Upper lobe of right lung (tissue), 1 donor: ENCODE measurements at regions not wholly inside any gene's neighbourhood (a gene's known extent, or its start where the extent isn't known, plus 50 kb on each side); places are given as distances from the start of the nearest gene placed in this dataset.
"Not testable (repeated sequence)": the region's sequence is repeated elsewhere in the genome, so short reads cannot be mapped to it uniquely, and the experiment has no call there.

Source experiments
- ATAC-seq: fragments of 200-7000 bp; cut with Tn5 transposase; one replicate; pipeline ENCODE4 v1.9.1; 2020; ENCODE audit warnings: mild to moderate bottlenecking, moderate library complexity
- DNase-seq: peaks from one replicate; pipeline ENCODE4 v3.0.0-alpha.2; 2020
- H3K27ac ChIP-seq: fragments of 200-600 bp; one replicate; pipeline ENCODE4 v1.8.0; 2022
- H3K27me3 ChIP-seq: fragments of 200-600 bp; one replicate; pipeline ENCODE4 v1.8.0; 2022; ENCODE audit warnings: mild to moderate bottlenecking
- H3K36me3 ChIP-seq: fragments of 200-600 bp; one replicate; pipeline ENCODE4 v1.8.0; 2022
- H3K4me1 ChIP-seq: fragments of 200-600 bp; one replicate; pipeline ENCODE4 v1.8.0; 2022
- H3K4me3 ChIP-seq: fragments of 200-600 bp; one replicate; pipeline ENCODE4 v1.8.0; 2022; ENCODE audit warnings: mild to moderate bottlenecking
- H3K9me3 ChIP-seq: fragments of 200-600 bp; one replicate; pipeline ENCODE4 v1.8.0; 2022
- CTCF ChIP-seq: fragments of 200-600 bp; IDR thresholded peaks from one replicate; pipeline ENCODE4 v1.8.0; 2022; ENCODE audit warnings: antibody characterized with exemption
- intact Hi-C: fragments of 100-400 bp; cut with DNase I; formaldehyde crosslinking; loops from one replicate; pipeline ENCODE4 v1.11.0; 2022
- donor health status: DM: no; HTN: yes; CAD: no; lungs with severe emphysema.

GRCh38 chr5:152650413-152650812, 245.3 kb upstream of the NMUR2 start:
- Histone ChIP-seq H3K27me3 (no peaks in the 10 kb centered on the region), H3K9me3 (no peaks in the 10 kb centered on the region), H3K4me3 (no peak overlapping the region), H3K27ac (no peak overlapping the region), H3K4me1 (no peaks in the 10 kb centered on the region), H3K36me3 (no peaks in the 10 kb centered on the region)
- ATAC-seq: no peak
- TF ChIP-seq CTCF: no peak
- intact Hi-C loops: no loop called here
- no peak for DNase-seq

- H3K9me3 ChIP-seq, H3K27me3 ChIP-seq, H3K4me1 ChIP-seq, DNase-seq, ATAC-seq, H3K4me3 ChIP-seq, intact Hi-C loops, H3K27ac ChIP-seq, H3K36me3 ChIP-seq: not testable (repeated sequence)
These were observed 254.4 kb upstream of the NMUR2 start for GRCh38 chr5:152659470-152659869.

- ATAC-seq (no peak), DNase-seq (no peak)
- H3K4me3 ChIP-seq: no peak overlapping the region
- no peaks in the 10 kb centered on the region for H3K36me3 ChIP-seq
- intact Hi-C loops: no loop called here
- no peaks in the 10 kb centered on the region for H3K4me1 ChIP-seq
- H3K9me3 ChIP-seq: no peaks in the 10 kb centered on the region
- no peaks in the 10 kb centered on the region for H3K27me3 ChIP-seq
- H3K27ac ChIP-seq: no peak overlapping the region
- no peak for TF ChIP-seq CTCF
These were observed 268.5 kb upstream of the NMUR2 start for GRCh38 chr5:152673601-152674000.

- Histone ChIP-seq H3K9me3 (no peaks in the 10 kb centered on the region), H3K4me3 (no peak overlapping the region), H3K27me3 (no peaks in the 10 kb centered on the region), H3K36me3 (no peaks in the 10 kb centered on the region), H3K27ac (no peak overlapping the region), H3K4me1 (no peaks in the 10 kb centered on the region)
- ATAC-seq (no peak), DNase-seq (no peak)
- no peak for TF ChIP-seq CTCF
- intact Hi-C loops: no loop called here
These were observed 269.3 kb upstream of the NMUR2 start for GRCh38 chr5:152674403-152674802.

- intact Hi-C loops: no loop called here
- Histone ChIP-seq H3K27ac (no peak overlapping the region), H3K4me1 (no peaks in the 10 kb centered on the region), H3K4me3 (no peak overlapping the region), H3K27me3 (no peaks in the 10 kb centered on the region), H3K9me3 (no peaks in the 10 kb centered on the region), H3K36me3 (no peaks in the 10 kb centered on the region)
- no peak for TF ChIP-seq CTCF
- DNase-seq (no peak), ATAC-seq (no peak)
These were observed 271.1 kb upstream of the NMUR2 start for GRCh38 chr5:152676196-152676595.

- Histone ChIP-seq H3K36me3 (no peaks in the 10 kb centered on the region), H3K9me3 (no peaks in the 10 kb centered on the region), H3K27me3 (no peaks in the 10 kb centered on the region), H3K4me1 (no peaks in the 10 kb centered on the region), H3K27ac (no peak overlapping the region), H3K4me3 (no peak overlapping the region)
- intact Hi-C loops: no loop called here
- DNase-seq (no peak), ATAC-seq (no peak)
- no peak for TF ChIP-seq CTCF
These were observed 278.1 kb upstream of the NMUR2 start for GRCh38 chr5:152683205-152683604.
